LNCAP (cell line): ENCODE measurements at regions not wholly inside any gene's neighbourhood (a gene's known extent, or its start where the extent isn't known, plus 50 kb on each side); places are given as distances from the start of the nearest gene placed in this dataset.

ENCODE experiments used
- CTCF ChIP-seq: fragments of 450-650 bp; IDR thresholded peaks from 2 replicates; pipeline ENCODE4 v1.5.1; 2017; ENCODE audit warnings: mild to moderate bottlenecking

GRCh38 chr11:64466115-64466718 lies 89.5 kb upstream of the SLC22A11 start:
- TF ChIP-seq CTCF = no peak

- TF ChIP-seq CTCF = no peak
These were observed 86.5 kb upstream of the SLC22A11 start for GRCh38 chr11:64469288-64469687.

- no peak for TF ChIP-seq CTCF
These were observed 82.9 kb upstream of the SLC22A11 start for GRCh38 chr11:64472593-64473455.

- TF ChIP-seq CTCF = no peak
These were observed 81.1 kb upstream of the SLC22A11 start for GRCh38 chr11:64474680-64475079.

GRCh38 chr11:64475145-64475544 lies 80.6 kb upstream of the SLC22A11 start:
- no peak for TF ChIP-seq CTCF

GRCh38 chr11:64476881-64477280 lies 78.9 kb upstream of the SLC22A11 start:
- no peak for TF ChIP-seq CTCF

GRCh38 chr11:64477675-64478074 lies 78.1 kb upstream of the SLC22A11 start:
- TF ChIP-seq CTCF = no peak
